GM12864 (cell line): ENCODE measurements at regions not wholly inside any gene's neighbourhood (a gene's known extent, or its start where the extent isn't known, plus 50 kb on each side); places are given as distances from the start of the nearest gene placed in this dataset.
A peak's percentile ranks its signal among the peaks of the same experiment; 100 is the strongest.
"Not testable (repeated sequence)": the region's sequence is repeated elsewhere in the genome, so short reads cannot be mapped to it uniquely, and the experiment has no call there.

Source experiments
- DNase-seq: peaks from one replicate; pipeline ENCODE4 v3.0.0-alpha.2; 2011; ENCODE audit warnings: low read depth
- H3K4me3 ChIP-seq: 2 replicates; pipeline ENCODE4 v1.5.1; 2011; ENCODE audit warnings: mild to moderate bottlenecking, low read depth, low read length, control low read depth

DNA sequence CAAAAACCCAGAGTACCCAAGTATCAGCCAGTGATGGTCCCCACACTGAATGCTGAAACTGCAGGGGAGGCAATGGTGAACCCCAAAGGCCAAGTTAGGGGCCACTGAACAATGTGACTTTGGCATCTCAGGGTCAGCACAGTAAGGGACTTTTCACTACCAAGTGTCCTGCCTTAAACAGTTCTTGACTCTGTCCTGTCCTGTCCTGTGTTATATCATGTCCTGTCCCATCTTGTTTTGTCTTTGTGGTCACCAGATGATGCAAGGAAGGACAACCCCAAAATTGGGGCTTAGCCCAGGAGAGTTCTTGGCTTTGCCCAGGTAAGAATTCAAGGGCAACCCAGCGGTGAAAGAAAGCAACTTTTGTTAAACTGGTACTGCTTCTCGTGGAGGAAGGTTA, 105.0 kb downstream of the PPIAL4A start:
- DNase-seq: not testable (repeated sequence)

DNA sequence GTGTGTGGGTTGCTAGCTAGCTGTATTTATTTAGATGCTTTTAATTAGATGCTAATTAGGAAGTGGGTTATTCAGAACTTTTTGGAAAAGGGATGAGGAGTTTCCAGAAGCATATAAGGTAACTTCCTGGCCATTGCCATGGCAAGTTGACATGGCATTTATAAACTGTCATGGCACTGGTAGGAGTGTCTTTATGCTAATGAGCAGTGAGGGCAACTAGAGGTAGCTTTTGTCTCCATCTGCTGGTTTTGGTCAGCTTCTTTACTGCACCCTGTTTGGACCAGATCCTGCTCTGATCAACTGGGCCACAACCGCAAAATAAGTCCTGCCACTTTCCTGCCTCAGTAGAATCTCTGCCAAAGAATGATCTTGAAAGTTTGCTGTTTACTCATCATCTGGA, 105.5 kb downstream of the PPIAL4A start:
- H3K4me3 ChIP-seq, DNase-seq: not testable (repeated sequence)

More for the DNA sequence above, 105.0 kb downstream of the PPIAL4A start:
- not testable (repeated sequence) for H3K4me3 ChIP-seq

DNA sequence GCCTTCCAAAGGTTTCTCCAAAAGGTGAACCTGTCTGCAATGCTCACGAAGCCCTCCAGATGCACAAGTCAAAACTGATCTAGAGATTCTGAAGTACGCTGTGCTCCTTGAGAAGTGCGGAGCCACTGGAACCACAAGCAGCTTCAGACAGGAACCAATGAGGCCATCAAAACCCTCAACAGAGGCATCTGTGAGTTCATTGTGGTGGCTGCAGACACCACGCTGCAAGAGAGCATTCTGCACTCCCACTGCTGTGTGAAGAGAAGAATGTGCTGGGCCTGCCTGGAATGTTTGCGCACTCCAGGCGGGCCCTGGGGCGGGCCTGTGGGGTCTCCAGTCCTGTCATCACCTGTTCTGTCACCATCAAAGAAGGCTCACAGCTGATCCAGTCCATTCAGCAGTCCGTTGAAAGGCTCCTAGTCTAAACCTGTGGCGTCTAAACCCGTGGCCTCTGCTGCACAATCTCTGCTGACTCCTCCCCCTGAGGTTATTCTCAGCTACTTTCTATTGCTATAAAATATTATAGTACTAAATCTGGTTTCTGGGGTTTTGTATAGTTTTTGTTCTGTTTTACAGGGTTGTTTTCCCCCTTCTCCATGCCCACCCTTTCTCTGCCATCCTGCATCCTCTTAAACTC, 111.6 kb downstream of the PPIAL4A start:
- DNase-seq, H3K4me3 ChIP-seq: not testable (repeated sequence)

DNA sequence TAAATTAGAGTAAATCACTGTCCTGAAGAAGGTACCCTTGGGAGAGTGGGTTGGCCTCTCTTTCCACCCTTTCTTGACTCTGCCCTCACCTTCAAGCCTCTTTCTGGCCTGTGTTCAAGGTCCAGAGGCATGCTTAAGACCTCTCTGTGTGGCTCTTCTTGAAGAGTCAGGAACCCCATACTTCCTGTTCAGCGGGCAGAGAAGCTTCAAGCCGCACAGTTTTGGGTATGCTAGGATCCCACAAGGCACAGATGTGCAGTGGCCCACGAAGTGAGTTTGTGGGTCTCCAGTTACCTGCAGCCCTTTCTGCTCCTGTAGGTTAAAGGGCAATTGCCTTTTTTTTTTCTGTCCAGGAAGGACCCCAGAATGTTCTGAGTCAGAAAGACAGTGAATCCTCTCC, 113.7 kb downstream of the PPIAL4A start:
- DNase-seq, H3K4me3 ChIP-seq: not testable (repeated sequence)

DNA sequence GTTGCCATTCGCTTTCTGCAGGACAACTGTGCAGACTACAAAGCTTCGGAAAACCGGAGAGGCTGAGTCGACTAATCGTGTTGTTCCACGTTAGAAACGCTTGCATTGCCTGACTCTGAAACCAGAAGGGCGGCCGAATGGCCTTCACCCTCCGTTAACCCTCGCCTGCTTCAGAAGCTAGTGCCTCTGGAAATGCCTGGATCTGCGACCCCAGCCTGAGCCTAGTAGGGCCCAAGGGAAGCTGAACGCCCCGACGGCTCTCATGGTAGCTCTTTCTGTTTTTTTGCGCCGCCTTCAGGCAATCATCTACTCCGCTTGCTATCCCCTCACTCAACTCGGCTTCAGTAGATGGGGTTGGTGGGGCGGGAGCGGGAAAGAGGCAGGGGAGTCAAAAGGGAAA, 117.3 kb downstream of the PPIAL4A start:
- not testable (repeated sequence) for H3K4me3 ChIP-seq

DNA sequence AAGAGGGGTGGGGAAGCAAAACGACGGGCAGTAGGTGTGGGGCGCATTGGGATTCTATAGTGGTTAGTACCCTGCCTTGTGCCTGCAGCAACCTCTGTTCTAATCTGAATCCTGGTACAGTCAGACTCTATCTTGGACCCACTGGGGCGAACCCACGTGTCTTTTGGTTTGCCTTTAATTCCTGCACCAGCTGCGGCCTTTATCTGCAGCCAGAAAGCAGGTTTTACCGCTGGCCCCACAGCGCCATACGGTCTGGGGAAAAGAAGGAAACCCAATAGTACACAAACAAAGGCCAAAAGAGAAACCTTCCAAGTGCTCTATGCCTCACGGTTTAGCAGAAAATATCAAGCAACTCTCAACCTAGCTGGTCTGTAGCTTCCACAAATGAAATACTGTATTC, 118.2 kb downstream of the PPIAL4A start:
- DNase-seq, H3K4me3 ChIP-seq: not testable (repeated sequence)

More for the DNA sequence above, 117.3 kb downstream of the PPIAL4A start:
- DNase-seq: not testable (repeated sequence)

DNA sequence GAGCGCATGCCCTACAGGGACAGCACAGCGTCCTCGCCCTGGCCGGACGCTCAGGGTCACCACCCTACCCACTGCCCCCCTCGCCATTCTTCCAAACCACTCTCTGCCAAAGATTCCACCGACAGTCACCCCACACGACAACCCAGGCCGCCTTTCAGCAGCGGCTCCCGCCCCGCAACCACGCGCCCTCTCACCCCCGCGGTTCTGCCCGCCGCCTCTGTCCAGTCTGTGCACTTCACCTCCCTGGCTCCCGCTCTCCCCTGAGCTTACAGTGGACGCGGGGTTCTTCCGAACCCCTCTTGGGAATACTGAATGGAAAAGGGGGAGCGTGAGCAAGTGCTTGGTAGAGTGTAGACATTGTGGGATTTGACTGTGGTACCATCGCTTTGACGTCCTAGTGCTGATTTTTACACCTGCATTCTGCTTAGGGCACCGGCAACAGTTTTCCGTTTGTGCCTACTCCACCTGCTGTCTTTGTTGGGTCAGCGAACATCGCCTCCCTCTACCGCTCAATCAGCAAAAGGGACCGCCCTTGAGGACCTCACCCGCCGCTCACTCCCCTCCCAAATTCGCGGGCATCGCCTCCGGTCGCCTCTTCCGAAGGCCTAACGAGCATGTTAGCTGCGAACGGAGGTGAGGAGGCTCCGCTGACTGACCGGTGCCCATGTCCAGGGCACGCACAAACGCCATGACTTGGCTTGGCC, 119.1 kb downstream of the PPIAL4A start:
- not testable (repeated sequence) for DNase-seq, H3K4me3 ChIP-seq

DNA sequence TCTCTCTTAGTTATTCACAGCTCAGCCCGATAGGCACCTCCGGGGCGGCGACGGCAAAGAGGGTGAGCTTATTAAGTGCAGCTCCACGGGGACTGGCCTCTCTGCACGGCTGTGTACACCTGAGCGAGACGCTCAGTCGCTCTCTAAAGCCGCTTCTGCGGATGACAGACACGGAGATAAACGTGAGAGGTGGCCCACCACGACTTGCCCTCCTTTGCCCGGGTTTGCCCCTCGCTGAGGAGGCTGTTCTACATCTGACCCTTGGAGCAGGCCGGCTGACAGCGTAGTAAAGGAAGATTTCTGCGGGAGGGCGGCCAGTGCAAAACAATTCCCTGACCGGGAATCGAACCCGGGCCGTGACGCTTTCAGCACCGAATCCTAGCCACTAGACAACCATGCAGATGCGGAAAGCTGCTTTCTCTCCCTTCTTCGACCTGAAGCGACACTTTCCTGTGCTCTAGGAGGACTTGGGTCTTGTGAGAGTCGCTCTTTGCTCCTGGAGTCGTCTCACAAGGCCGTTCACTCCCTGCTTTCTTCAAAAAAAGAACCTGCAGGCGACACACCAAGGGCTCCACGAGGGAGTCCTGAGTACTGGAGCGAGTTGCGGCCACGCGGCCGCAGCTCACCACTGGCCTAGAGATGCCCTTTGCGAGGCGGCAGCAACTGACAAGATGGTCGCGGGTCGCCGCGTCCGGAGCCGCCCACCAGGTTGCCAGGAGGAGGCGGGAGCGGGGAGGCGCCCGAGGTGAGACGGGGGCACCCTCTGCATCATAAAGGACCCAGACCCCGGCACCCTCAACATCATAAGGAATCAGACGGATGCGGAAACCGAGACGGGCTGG, 119.9 kb downstream of the PPIAL4A start:
- H3K4me3 ChIP-seq, DNase-seq: not testable (repeated sequence)

DNA sequence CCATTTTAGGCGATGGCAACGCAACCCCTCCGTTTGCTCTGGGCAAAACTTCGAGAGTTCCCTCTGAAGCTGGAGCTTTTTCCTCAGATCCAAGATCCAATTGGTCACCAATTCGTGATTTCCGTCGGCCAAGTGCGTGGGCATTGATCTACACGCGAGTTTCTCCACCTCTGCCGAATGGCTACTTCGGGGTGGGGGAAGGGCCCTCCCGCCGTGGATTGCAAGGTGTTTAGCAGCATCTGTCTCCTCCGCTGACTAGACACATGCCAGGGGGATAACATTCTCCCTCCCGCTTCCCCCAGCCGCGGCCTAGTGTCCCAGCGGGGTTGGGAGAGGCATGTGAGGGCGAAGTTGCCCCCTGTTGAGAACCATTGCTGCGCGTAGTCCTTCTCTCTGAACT, 120.6 kb downstream of the PPIAL4A start:
- DNase-seq, H3K4me3 ChIP-seq: not testable (repeated sequence)

DNA sequence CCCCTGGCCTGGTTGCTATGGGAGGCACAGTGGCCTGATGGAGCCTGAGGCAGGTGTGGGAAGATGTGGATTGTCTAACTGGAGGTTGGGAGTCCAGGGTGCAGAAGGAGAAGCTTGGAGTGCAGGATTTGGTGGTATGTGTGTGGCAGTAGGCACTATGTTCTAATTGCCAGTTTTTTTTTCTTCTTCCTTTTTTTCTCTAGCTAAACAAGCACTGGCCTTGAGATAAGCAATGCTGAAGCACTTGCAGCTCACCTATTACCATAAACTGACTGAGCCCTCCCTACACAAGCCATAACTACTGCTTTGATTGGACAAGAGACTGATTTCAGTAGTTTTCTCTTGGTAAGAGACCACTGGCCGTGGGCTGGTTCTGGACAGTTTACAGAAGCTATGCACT, 123.6 kb downstream of the PPIAL4A start:
- DNase-seq, H3K4me3 ChIP-seq: not testable (repeated sequence)

DNA sequence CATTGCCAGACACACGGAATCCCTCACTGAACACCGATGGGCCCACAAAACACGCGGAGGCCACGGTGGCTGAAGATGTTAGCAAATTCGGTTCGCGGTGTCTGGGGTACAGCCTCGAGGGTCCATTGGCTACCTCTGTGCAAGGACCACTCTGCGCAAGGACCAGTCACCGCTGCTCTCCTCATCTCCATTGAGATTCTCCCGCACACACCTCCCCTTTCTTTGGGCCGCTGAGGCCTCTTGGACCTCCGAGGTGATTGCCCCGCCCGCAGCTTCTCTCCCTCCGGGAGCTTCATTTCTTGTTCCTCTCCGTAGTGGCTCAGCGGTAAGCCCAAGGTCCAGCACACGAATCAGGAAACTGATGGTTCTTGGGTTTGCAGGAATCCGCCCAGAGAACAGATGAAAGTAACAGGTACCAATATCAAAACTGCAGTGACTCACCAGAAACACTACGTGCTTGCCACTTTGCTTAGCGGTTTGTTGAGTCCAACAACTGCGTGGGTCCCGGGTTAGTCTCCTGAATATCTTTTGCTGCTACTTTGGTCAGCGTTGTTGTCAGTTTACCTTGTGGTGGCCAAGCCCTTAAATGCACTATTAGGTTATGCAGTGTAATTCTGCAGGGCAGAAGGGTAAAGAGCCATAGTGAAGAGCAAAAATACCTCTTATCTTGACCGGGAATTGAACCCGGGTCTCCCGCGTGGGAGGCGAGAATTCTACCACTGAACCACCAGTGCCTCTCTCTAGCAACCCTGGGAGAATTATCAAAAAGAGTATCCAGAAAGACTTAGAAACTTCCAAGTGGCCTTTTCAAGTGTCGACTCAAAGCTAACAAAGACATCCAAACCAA, 126.8 kb downstream of the PPIAL4A start:
- peak; percentile 24 for DNase-seq
- H3K4me3 ChIP-seq: not testable (repeated sequence)

DNA sequence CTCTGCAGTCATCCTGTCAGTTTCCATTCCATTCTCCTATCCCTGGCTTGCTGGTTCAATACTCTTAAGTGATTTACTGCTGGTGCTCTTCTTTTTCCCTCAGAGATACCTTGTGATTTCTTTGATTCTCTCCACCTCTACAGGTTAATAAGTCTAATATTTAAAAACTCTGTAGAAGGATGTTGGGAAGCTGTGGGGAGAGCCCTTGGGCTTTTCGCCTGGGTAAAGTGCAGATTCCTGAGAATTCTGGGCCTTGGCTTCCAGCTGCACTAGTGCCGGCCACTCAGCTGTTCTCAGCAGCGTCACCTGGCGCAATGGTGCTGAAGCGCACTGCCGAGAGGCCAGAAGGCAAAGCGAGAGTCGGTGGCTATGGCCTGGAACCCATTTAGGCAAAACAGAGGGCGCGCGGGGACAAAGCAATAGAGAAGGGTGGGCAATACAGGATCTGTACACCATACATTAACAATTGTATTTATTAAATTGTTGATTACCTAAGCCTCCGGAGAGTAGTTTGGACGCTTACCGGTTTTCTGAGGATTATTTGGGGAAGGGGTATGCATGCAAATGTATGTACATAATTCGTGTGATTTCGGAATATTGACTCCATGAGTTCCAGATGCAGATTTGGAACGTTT, 130.3 kb downstream of the PPIAL4A start:
- DNase-seq, H3K4me3 ChIP-seq: not testable (repeated sequence)

DNA sequence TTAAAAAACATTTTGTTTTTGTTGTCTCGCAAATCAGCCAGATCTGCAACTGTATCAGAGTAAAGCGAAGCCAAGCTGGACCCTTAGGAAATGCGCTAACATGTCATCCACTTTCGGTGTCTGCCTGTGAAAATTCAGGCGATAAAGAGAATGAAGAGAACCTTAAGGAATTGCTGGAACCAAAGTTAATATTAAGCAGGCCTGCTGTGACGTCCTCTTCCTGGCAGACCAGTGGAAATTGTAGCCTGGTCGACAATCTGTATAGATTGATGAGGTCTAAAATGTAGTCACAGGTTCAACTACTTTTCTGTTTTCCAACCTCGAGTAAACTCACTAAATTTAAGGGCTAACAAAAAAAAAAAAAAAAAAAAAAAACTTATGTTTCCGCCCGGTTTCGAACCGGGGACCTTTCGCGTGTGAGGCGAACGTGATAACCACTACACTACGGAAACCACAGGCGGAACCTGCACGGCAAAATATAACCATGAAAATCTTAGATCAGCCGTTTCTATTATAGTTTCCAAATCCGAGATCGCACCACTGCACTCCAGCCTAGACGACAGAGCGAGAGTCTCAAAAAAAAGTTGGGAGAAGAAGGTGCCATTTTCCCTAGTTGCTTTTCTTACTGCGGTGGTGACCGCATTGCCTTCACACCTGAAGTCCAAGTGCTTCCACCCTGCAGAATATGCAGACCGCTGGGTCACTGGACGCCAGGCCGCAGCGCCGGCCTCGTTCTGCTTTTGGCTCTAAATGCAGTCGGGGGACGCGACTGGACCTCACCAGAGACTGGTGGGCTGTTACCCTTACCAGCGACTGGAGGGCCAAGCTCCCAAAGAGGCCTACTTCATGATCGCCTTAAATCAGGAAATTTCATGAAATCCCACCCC, 131.0 kb downstream of the PPIAL4A start:
- H3K4me3 ChIP-seq, DNase-seq: not testable (repeated sequence)

DNA sequence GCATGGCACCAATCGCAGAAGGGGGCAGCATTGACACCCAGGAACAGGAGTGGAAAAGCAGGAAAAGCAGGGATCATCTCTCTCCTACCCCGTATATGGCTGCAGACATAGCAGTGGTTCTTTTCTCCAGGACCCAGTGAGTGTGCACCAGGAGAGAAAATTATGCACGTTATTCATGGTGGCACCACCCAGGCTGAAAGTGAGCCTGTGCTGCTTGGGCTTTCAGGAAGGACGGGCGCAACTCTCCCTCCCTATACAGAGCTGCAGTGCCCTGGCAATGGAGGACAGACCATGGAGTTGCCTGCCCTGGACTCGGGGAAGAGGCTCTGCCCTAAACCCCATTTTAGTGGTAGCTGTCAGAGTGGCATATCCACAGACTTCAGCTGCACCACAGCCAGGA, 132.1 kb downstream of the PPIAL4A start:
- not testable (repeated sequence) for H3K4me3 ChIP-seq, DNase-seq

DNA sequence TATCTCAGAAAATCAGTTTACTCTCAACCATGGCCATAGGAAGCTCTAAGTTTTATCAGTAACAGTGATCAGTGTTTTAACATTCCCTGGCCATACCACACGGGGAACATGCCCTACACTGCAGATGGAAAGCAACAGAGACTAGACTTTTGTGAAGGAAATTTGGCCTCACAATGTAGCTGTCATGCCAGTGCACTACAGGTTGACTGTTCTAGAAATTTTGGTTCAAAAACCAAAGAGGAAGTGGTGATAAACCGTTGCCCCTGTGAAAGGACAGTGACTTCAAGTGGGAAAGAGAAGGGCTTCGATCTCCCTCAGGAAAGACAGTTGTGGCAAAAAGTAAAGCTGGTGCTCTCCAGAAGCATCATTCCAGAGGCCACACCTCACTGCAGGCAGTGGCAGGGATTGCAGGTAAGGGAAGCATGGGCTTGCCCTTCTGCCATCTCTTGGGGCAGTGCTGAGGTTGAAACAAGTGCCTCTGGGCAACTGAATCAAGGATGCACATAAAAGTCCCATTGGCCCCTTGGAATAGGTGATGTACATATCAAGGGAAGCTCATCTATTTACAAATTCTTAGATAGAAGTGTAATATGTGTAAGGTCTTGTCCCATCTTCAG, 143.4 kb downstream of the PPIAL4A start:
- not testable (repeated sequence) for DNase-seq, H3K4me3 ChIP-seq

DNA sequence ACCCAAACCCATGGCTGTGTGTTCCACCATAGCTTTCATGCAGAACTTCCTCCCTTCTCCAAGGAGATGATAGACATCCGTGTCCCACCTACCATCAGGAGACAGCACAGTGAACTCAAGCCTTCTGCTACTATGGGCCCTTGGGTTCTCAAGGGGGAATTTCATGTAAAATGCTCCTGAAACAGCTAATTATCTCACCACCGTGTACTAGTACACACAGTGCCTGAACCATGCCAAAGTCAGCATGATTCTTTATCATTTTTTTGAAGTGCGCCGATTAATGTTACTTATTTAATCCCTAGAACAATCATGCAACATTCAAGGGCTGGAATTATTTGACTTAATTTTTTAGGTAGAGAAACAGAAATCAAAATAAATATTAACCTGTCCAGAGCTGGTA, 147.2 kb downstream of the PPIAL4A start:
- DNase-seq, H3K4me3 ChIP-seq: not testable (repeated sequence)

DNA sequence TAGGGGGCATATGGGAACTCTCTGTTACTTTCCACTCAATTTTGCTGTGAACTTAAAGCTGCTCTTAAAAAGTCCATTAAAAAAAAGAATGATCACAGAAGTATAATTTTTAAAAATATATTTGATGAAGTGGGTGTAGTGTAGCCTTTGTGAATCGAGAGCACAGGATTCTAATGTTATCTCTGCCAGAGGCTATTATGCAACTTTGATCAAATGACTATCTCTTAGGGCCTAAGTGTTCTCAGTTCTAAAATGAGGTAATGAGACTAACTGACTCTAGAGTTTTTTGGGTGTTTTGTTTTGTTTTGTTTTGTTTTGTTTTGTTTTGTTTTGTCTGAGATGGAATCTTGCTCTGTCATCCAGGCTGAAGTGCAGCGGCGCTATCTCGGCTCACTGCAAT, 143.2 kb downstream of the FAM72B start:
- not testable (repeated sequence) for H3K4me3 ChIP-seq, DNase-seq
